Loucy (cell line): ENCODE measurements at regions not wholly inside any gene's neighbourhood (a gene's known extent, or its start where the extent isn't known, plus 50 kb on each side); places are given as distances from the start of the nearest gene placed in this dataset.

ENCODE experiments used
- CTCF ChIP-seq: fragments of 200-600 bp; sonication (generic); conservative IDR thresholded peaks from 2 replicates; pipeline ENCODE4 v1.5.1; 2014; ENCODE audit warnings: mild to moderate bottlenecking, antibody characterized with exemption, low read length
- EZH2phosphoT487 ChIP-seq: fragments of 200-600 bp; IDR thresholded peaks from 2 replicates; pipeline ENCODE4 v1.6.1; 2018; ENCODE audit warnings: antibody characterized with exemption, mild to moderate bottlenecking, moderate library complexity, borderline replicate concordance

- no peak for TF ChIP-seq CTCF
- TF ChIP-seq EZH2phosphoT487 = no peak
Observed at GRCh38 chr4:13816472-13816871, 188.9 kb upstream of the BOD1L1 start.
